Stimulated activated effector memory CD8-positive, alpha-beta T cell treated with anti-CD3 and anti-CD28 coated beads, Interleukin-12 subunit alpha, Interleukin-12 subunit beta, amount 100 ng/mL, for 72 hours (primary cell): ENCODE measurements at regions not wholly inside any gene's neighbourhood (a gene's known extent, or its start where the extent isn't known, plus 50 kb on each side); places are given as distances from the start of the nearest gene placed in this dataset.

ENCODE experiments used
- ATAC-seq: fragments of 150-1000 bp; cut with Tn5 transposase; 2 replicates; pipeline ENCODE4 v1.10.0; 2021
- DNase-seq, 2 donors: peaks; one replicate each; pipeline ENCODE4 v3.0.0; 2021 to 2022; ENCODE audit warnings: low spot score in 2 of 2
- H3K27ac Mint-ChIP-seq: one replicate; pipeline ENCODE4 v1.8.0; 2022; ENCODE audit warnings: mild to moderate bottlenecking, mixed read lengths
- H3K36me3 Mint-ChIP-seq: one replicate; pipeline ENCODE4 v1.8.0; 2022; ENCODE audit warnings: mild to moderate bottlenecking, mixed read lengths
- H3K4me1 Mint-ChIP-seq: one replicate; pipeline ENCODE4 v1.8.0; 2022; ENCODE audit warnings: mixed read lengths
- H3K4me3 Mint-ChIP-seq: one replicate; pipeline ENCODE4 v1.8.0; 2022; ENCODE audit warnings: mild to moderate bottlenecking, mixed read lengths
- H3K9me3 Mint-ChIP-seq: one replicate; pipeline ENCODE4 v1.8.0; 2022; ENCODE audit warnings: mixed read lengths

DNA sequence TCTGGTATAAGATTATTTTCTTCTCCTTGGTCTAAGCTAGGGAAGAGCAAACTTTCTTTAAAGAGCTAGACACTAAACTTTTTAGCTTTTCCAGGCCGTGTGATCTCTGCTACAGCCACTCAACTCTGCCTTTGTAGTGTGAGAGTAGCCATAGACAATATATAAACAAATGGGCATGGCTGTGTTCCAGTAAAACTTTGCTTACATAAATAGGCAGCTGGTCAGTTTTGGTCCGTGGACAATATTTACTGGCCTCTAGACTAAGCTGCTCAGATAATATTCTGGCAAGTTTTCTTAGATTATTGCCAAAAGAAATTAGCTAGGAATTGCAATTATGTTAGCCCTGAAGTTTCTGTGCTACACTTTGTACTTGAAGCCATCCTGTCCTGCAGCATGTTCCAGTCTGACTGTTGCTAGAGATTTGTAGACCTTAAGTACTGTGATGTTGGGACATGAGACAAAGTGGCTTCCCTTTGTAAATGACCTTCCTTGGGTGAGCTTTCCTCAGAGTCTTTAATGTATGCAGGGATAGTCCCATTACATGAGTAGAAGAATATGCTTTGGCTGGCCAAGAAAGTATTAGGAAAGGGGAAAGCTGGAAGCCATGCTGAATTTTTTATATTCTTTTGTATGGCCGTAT lies 126.9 kb downstream of the SOX11 start:
- H3K4me1 Mint-ChIP-seq, result no peaks in the 10 kb centered on the region
- H3K9me3 Mint-ChIP-seq, result peaks cover 4% of the 10 kb centered on the region
- H3K36me3 Mint-ChIP-seq, result no peaks in the 10 kb centered on the region
- ATAC-seq (no peak), DNase-seq (no peak)
- H3K27ac Mint-ChIP-seq, result no peak overlapping the region
- no peak overlapping the region for H3K4me3 Mint-ChIP-seq

DNA sequence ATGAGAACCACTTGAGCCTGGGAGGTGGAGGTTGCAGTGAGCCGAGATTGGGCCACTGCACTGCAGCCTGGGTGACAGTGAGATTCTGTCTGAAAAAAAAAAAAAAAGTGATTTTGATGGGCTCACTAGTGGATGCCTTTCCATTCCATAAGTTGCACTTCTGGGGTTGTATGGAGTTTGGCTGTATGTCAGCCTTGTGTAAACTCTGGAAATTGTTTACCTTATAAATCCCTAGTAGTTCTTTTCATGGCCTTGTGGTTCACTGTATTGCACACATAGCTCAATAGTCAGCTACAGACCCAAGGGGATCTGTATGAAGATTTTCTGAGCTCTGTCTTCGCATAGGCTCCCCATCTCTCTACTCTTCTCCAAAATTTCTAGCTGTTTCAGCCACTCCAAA lies 131.9 kb downstream of the SOX11 start:
- H3K4me1 Mint-ChIP-seq, result no peaks in the 10 kb centered on the region

DNA sequence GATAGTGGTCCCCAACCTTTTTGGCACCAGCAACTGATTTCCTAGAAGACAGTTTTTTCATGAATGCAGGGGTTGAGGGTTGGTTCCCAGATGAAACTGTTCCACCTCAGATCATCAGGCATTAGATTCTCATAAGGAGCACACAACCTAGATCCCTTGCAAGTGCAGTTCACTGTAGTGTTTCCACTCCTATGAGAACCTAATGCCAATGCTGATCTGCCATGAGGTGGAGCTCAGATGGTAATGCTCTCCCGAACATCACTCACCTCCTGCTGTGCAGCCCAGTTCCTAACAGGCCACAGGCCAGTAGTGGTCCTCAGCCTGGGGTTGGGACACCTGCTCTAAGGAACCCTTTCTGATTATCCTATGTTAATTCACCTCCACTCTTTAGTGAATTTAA lies 133.5 kb downstream of the SOX11 start:
- H3K4me3 Mint-ChIP-seq, result no peak overlapping the region

More for the DNA sequence above, 131.9 kb downstream of the SOX11 start:
- peaks cover 9% of the 10 kb centered on the region for H3K9me3 Mint-ChIP-seq
- H3K27ac Mint-ChIP-seq, result no peak overlapping the region
- DNase-seq (no peak), ATAC-seq (no peak)
- H3K36me3 Mint-ChIP-seq, result no peaks in the 10 kb centered on the region
- no peak overlapping the region for H3K4me3 Mint-ChIP-seq

DNA sequence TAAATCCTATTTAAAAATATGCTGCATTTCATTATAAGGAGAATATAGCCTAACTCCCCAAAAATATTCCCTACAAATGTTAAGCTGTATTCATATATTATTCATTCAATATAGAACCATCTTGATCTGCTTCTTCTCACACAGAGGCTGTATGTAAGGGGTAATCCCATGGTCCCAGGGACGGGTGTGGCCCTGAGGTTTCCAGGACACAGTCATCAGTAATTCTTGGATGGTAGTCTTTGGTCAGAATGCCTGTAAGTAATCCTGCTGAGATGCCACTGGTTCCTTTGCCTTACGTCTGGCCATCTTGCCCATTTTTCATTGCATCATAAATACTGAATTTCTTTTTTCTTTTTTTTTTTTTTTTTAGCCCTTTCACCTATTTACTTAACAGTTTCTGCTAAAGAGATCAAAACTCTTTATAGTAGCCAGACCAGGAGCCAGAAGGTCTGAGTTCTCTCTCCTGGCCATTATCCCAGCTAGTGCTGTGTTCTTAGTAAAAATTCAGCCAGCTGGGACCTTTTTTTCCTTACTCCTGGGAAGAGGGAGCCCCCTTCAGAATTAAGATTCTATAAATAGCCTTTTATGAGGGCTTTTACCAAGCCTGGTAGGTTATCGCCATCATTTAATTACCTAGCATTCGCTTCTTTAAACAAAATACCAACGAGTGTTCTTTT lies 134.9 kb downstream of the SOX11 start:
- Mint-ChIP-seq H3K27ac (no peak overlapping the region), H3K9me3 (peaks cover 13% of the 10 kb centered on the region), H3K36me3 (no peaks in the 10 kb centered on the region), H3K4me3 (no peak overlapping the region), H3K4me1 (no peaks in the 10 kb centered on the region)
- ATAC-seq (no peak), DNase-seq (no peak)

More for the DNA sequence above, 133.5 kb downstream of the SOX11 start:
- Mint-ChIP-seq H3K9me3 (peaks cover 13% of the 10 kb centered on the region), H3K4me1 (no peaks in the 10 kb centered on the region), H3K27ac (no peak overlapping the region), H3K36me3 (no peaks in the 10 kb centered on the region)
- ATAC-seq (peak; percentile 24), DNase-seq (no peak)

DNA sequence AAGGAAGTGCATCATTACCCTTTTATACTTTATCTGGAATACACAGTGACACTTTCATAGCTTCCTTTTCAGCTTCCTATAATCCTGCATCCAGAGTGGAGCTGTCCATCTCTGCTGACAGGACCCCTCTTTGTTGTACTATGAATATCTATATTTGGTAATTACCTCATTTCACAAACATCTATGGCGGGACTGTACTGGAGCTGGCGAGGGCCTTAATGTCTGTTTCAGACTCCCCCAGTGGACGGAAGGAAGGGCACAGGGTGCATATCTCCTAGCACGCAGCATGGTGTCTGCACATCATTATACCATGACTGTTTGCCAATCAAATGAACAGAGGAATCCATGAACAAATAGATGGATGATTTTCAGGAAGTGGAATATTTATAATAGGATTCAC lies 142.3 kb downstream of the SOX11 start:
- ATAC-seq (no peak), DNase-seq (no peak)
- Mint-ChIP-seq H3K9me3 (peaks cover 13% of the 10 kb centered on the region), H3K36me3 (no peaks in the 10 kb centered on the region), H3K4me1 (no peaks in the 10 kb centered on the region), H3K4me3 (no peak overlapping the region), H3K27ac (no peak overlapping the region)

DNA sequence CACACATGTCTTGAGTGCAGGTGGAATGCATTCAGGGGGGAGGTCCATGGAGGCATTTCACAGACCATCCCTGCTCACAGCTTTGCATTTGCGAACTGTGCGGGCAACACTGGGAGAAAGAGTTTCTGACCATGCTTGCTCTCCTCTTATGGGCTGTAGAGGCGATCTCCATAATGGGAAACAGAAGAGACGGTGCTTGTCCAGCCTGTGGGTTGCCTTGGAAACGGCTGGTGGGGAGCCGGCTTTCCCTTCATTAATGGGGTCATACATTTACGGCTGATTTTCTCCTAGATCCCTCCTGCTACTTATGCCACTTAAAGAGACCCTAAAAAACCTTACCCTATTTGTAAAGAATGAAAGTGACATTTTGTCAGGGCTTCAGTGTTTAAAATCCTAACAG lies 147.4 kb downstream of the SOX11 start:
- Mint-ChIP-seq H3K36me3 (no peaks in the 10 kb centered on the region), H3K9me3 (peaks cover 9% of the 10 kb centered on the region), H3K4me1 (no peaks in the 10 kb centered on the region)

DNA sequence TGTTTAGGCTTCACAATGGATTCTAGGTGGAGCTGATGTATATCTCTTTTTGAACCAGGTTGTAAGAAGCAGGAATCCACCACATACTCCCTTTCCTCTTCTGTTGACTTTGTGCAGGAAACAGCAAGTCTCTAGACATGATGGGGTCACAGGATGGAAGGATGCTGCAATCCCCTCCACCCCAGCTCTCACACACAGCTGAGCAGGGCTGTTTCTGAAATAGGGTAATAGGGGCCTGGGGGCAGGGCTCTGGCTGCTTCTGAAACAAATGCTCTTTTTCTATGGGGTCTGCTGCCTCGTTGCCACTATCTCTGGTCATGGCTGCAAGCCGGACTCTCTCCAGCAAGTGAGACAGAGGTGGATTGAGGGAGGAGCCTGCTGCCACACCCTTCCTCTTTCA lies 148.9 kb downstream of the SOX11 start:
- DNase-seq, result no peak
- no peaks in the 10 kb centered on the region for H3K4me1 Mint-ChIP-seq
- no peaks in the 10 kb centered on the region for H3K36me3 Mint-ChIP-seq
- H3K4me3 Mint-ChIP-seq, result no peak overlapping the region
- H3K27ac Mint-ChIP-seq, result no peak overlapping the region
- ATAC-seq, result no peak
- H3K9me3 Mint-ChIP-seq, result peaks cover 16% of the 10 kb centered on the region

More for the DNA sequence above, 147.4 kb downstream of the SOX11 start:
- no peak for DNase-seq
- no peak for ATAC-seq
- no peak overlapping the region for H3K27ac Mint-ChIP-seq
- no peak overlapping the region for H3K4me3 Mint-ChIP-seq

DNA sequence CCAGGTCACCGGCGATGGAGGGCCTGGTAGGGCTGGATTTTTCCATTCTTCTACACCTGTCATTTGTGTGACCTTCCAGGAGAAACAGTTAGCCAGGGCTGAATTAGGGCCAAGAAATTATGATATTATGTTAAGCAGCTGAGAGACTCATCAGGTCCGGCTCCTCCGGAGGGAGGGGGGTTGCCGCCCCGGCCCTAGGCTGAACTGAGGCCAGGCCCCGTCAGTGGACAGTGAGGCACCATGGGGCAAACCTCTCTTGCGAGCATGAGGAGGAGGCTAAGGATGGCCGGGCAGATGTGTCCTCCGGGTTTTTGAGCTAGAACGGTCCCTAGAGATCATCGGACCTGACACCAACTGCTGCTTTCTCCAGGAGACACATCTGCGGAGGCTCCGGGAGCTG lies 150.1 kb downstream of the SOX11 start:
- Mint-ChIP-seq H3K4me1 (no peaks in the 10 kb centered on the region), H3K27ac (no peak overlapping the region), H3K4me3 (no peak overlapping the region), H3K9me3 (peaks cover 16% of the 10 kb centered on the region), H3K36me3 (no peaks in the 10 kb centered on the region)
- no peak for ATAC-seq
- no peak for DNase-seq

DNA sequence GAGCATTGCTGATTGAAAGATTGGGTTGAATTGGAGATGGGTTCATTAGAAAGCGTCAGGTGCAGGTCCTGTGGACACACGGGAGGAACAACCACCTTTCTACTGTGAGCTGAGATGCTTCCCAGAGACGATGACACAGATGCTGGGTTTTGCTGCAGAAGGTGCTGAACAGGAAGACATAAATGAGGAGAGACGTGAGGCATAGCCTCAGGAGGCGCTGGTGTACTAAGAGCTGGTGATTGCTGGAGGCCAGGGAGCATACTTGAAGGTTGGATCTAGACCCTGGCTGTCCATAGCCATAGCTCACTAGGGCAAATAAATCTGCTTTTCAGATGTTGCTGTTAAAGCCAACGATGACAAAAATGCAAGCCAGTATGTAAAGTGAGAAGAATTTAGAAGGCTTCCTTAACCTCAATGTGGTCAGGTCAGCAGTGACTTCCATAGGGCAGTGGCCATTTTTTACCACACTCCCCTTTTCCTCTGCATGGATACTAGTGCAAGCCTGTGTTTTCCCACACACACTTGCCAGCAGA lies 153.7 kb downstream of the SOX11 start:
- ATAC-seq (no peak), DNase-seq (no peak)
- Mint-ChIP-seq H3K9me3 (peaks cover 14% of the 10 kb centered on the region), H3K4me3 (no peak overlapping the region), H3K36me3 (no peaks in the 10 kb centered on the region), H3K27ac (no peak overlapping the region), H3K4me1 (no peaks in the 10 kb centered on the region)

DNA sequence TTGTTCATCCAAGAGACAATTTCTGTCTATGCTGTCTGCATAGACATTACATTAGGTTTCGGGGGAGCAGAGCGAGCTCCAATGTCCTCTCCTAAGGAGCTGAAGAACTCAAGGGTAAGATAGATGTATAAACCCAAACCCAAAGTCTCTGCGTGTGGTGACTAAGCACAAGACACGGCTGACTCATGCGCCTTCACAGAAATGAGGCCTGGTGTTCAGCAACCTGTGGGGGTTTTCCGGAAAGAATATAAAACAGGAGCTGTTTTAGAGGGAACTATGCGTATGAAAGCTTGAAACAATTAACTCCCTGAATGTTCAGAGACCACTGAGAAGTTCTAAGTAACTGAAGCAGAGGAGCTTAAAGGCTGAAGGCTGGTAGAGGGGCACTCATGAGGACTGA lies 154.7 kb downstream of the SOX11 start:
- DNase-seq (no peak), ATAC-seq (no peak)
- Mint-ChIP-seq H3K36me3 (no peaks in the 10 kb centered on the region), H3K9me3 (peaks cover 13% of the 10 kb centered on the region), H3K27ac (no peak overlapping the region), H3K4me3 (no peak overlapping the region), H3K4me1 (no peaks in the 10 kb centered on the region)

DNA sequence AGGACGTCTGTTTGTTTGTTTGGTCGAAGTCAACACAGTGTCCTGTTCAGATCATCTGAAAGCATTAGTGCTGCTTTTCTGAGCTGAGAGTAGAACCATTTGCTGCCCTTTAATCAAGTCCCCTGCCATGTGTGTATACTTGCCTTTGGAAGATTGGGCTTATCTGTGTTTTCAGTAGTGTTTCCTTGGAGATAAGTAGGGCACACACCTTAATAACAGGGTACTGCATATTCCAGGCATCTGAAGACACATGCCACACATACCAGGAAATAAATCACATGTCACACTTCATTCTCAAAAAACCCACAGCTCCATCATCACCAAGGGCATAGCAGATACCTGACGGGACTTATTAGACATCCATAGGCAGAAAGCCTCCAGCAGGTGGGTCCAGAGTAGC lies 157.4 kb downstream of the SOX11 start:
- peaks cover 10% of the 10 kb centered on the region for H3K9me3 Mint-ChIP-seq
- H3K27ac Mint-ChIP-seq, result no peak overlapping the region
- H3K4me3 Mint-ChIP-seq, result no peak overlapping the region
- ATAC-seq, result no peak
- H3K36me3 Mint-ChIP-seq, result no peaks in the 10 kb centered on the region
- no peaks in the 10 kb centered on the region for H3K4me1 Mint-ChIP-seq
- DNase-seq, result no peak

DNA sequence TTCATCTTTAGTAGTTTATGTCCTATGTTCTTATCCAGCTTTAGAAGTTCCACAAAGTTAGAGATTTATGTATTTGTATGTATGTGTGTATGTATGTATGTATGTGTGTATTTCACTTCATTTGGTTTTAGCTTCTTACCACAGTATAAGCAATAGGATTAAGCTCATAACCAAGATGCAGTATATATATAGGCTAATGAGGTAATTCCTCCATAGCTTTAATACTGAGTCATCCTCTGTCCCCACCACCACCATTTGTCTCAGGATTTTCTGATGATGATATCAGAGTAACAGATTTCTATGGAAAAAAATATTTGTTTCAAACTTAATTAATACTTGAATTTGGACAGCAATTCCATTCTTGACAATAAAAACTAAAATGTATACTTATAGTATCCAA lies 159.2 kb downstream of the SOX11 start:
- ATAC-seq (no peak), DNase-seq (no peak)
- Mint-ChIP-seq H3K27ac (no peak overlapping the region), H3K36me3 (no peaks in the 10 kb centered on the region), H3K4me3 (no peak overlapping the region), H3K9me3 (peaks cover 6% of the 10 kb centered on the region), H3K4me1 (no peaks in the 10 kb centered on the region)

DNA sequence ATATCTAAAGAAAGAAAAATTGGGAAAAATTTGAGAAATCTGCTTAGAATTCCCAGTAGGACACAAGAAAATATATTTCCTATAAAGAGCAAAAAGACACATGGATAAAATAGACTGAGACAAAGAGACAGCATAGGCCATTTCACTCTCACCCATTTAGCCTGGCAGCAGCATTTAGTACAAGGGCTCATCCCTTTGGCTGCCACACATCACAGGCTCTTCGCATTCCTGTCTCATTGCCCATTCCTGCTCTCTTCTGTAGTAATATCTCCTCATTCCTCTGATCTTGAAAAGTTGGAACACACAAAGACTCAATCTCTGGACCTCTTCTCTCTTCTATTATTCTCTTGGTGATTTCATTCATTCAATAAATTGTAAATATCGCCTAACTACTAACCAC lies 162.6 kb downstream of the SOX11 start:
- Mint-ChIP-seq H3K9me3 (peaks cover 10% of the 10 kb centered on the region), H3K4me3 (no peak overlapping the region), H3K36me3 (no peaks in the 10 kb centered on the region), H3K27ac (no peak overlapping the region), H3K4me1 (no peaks in the 10 kb centered on the region)
- no peak for DNase-seq
- ATAC-seq, result no peak

DNA sequence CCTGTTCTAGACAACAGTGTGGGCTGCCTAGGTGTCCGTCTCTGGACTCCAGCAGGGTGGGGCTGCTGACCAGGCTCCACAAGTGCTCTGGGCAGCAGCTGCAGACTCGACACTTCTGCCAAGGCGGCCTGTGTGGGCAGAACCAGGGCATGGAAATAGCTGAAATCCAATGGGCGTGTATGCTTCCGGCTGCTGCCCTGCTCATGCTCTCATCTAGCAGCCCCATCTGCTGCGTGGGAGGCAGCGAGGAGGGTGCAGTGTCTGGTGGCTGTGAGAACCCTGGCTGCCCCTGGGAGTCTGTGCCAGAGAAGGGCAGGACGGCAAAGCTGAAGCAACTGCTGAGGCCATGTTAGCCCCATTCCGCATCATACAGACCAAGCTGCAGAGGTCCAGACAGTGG lies 174.9 kb downstream of the SOX11 start:
- ATAC-seq (no peak), DNase-seq (no peak)
- Mint-ChIP-seq H3K4me3 (no peak overlapping the region), H3K4me1 (no peaks in the 10 kb centered on the region), H3K36me3 (no peaks in the 10 kb centered on the region), H3K9me3 (peaks cover 10% of the 10 kb centered on the region), H3K27ac (no peak overlapping the region)

DNA sequence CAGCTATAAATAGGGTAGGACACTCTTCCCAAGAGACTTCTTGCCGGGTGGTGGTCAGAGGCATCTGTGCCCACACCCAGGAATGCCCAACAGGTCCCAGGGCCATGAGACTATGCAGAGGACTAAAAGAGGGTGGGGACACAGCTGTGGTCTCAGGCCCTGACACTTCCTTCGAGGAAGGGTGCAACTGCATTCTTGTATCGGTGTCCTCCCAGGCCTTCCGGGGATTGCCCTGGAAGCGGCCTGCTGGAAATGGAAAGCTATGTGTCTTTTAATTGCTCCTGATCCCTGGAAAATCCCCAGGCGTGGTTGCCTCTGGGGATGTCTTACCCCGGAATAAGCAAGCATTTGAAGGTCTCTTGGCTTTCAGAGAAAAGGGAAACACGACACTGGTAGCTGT lies 176.7 kb downstream of the SOX11 start:
- ATAC-seq, result no peak
- Mint-ChIP-seq H3K9me3 (peaks cover 10% of the 10 kb centered on the region), H3K4me1 (no peaks in the 10 kb centered on the region), H3K27ac (no peak overlapping the region), H3K4me3 (no peak overlapping the region), H3K36me3 (no peaks in the 10 kb centered on the region)
- no peak for DNase-seq

DNA sequence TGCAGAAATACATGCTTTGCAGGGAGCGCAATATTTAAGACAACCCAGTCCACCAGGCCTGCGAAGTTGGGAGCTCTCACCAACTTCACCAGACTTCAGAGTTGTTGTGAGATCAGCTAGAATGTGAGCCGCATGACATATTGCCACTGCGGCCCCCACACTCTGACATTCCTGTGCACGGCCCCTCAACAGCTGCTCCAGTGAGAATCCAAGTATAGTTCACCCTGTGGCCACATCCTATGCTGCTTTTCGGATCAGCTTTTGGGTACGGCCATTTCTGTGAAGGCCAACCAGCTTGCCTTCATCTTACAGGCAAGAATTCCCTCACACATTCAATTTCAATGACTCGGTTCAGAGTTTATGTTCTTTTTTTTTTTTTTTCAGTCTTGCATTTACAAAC lies 177.8 kb downstream of the SOX11 start:
- no peak for DNase-seq
- peaks cover 7% of the 10 kb centered on the region for H3K9me3 Mint-ChIP-seq

More for the DNA sequence above, 177.8 kb downstream of the SOX11 start:
- Mint-ChIP-seq H3K36me3 (no peaks in the 10 kb centered on the region), H3K27ac (no peak overlapping the region), H3K4me1 (no peaks in the 10 kb centered on the region), H3K4me3 (no peak overlapping the region)
- ATAC-seq, result no peak
